ENCODE measurements at regions not wholly inside any gene's neighbourhood (a gene's known extent, or its start where the extent isn't known, plus 50 kb on each side); places are given as distances from the start of the nearest gene placed in this dataset.
A peak's percentile ranks its signal among the peaks of the same experiment; 100 is the strongest.

DNA sequence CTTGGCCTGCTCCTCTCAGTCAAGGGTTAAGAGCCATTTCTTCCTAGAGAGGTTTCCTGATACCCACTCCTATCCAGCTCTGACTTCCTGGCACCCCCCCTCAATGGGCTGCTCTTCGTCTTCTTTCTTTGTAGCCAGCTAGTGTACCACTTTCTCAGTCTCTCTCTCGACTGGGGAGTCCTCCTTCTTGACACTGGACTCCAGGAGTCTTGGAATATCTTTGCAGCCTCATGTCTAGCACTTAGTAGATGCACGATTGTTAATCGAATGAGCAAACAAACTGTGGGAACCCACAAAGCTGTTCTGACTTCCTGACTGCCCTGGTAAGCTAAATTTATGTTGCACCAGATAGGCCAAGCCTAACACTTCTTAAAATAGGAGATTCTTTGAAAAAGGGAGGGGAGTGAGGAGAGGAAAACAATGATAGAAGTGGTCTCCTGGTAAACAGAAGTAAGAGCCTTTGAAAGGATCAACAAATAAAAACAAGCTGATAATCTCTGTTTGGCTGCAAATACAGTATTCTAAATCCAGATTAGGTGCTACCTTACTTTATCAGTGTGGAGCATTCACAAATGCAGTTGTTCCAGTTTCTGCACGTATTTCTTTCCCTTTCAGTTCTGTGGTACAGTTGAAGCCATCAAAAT is 160.1 kb upstream of the CITED2 start:
- no peak overlapping the region for H3K4me3 ChIP-seq (ENCODE audit: low read depth, low read length)
- TF ChIP-seq, protein P1, sequence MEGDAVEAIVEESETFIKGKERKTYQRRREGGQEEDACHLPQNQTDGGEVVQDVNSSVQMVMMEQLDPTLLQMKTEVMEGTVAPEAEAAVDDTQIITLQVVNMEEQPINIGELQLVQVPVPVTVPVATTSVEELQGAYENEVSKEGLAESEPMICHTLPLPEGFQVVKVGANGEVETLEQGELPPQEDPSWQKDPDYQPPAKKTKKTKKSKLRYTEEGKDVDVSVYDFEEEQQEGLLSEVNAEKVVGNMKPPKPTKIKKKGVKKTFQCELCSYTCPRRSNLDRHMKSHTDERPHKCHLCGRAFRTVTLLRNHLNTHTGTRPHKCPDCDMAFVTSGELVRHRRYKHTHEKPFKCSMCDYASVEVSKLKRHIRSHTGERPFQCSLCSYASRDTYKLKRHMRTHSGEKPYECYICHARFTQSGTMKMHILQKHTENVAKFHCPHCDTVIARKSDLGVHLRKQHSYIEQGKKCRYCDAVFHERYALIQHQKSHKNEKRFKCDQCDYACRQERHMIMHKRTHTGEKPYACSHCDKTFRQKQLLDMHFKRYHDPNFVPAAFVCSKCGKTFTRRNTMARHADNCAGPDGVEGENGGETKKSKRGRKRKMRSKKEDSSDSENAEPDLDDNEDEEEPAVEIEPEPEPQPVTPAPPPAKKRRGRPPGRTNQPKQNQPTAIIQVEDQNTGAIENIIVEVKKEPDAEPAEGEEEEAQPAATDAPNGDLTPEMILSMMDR (IDR thresholded peaks at IDR 0.05; ENCODE audit: insufficient read depth, low read depth, low read length, missing control alignments), result no peak
- peak; percentile 15 for DNase-seq (ENCODE audit: low read depth)

DNA sequence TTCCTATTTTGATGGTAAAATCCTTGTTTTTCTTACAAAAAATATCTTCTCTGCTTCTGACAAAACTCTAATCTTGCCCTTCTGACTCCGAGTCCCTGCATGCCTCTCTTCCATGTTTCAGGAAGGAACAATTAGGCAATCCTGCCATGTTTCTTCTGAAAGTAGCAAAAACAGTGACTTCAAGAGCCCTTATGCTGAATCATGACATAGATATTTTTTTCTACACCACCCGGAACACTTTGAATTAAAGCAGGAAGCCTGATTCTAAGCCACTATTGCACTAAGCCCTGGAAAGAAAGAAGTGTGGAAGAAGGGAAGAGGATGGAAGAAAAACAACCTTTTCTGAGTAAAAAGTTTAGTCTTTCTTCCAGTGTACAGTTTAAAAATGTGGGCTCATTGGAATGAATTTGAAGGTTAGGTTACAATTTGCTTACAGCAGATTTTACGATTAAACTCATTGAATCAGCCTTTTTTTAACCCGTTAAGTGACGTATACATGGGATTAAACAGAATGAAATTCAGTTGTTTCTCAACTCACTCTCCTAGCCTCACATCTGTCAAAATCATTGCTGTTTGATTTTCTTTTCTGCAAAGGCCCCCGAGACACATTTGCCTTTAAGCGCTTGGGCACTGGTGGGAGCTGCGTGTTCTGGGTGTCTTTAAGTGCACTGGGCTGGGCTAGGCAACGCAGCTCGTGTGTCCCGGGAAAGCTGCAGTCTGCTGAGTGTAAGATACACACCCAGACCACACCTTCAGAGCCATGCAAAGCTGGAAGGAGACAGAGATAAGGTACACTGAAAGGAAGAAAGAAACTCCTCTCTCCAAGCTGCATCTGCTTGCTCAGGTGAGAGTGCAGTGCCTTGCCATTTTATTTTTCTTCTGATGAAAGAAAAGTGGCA is 159.4 kb upstream of the CITED2 start:
- H3K4me3 ChIP-seq (ENCODE audit: low read depth, low read length), result no peak overlapping the region
- no peak for DNase-seq (ENCODE audit: low read depth)
- TF ChIP-seq, protein P1 (IDR thresholded peaks at IDR 0.05; ENCODE audit: insufficient read depth, low read depth, low read length, missing control alignments), result no peak

DNA sequence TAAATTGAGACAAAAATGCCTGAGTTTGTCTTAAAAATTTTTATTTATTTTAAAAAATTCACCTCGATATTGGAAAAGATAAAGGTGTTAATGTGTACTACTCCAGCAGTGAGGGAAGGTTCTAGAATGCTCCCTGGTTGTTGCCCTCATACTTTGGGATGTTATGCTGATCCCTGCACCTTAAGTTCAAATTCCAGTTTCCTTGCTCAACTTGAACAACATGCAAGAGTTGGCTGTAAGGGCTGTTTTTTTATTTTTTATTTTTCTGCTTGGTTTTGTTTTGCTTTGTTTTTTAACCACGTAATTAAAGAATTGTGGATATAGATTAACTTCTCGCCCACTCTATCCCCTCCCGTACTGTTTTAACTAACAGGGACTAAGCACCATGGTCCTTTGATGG is 158.7 kb upstream of the CITED2 start:
- TF ChIP-seq, protein P1 (IDR thresholded peaks at IDR 0.05; ENCODE audit: insufficient read depth, low read depth, low read length, missing control alignments), result no peak

GRCh38 chr6:139531148-139532115 is 157.0 kb upstream of the CITED2 start:
- DNase-seq (ENCODE audit: low read depth), result peak; percentile 45
- TF ChIP-seq, protein P1 (IDR thresholded peaks at IDR 0.05; ENCODE audit: insufficient read depth, low read depth, low read length, missing control alignments), result no peak
- H3K4me3 ChIP-seq (ENCODE audit: low read depth, low read length), result no peak overlapping the region

More for the DNA sequence above, 158.7 kb upstream of the CITED2 start:
- H3K4me3 ChIP-seq (ENCODE audit: low read depth, low read length), result no peak overlapping the region
- no peak for DNase-seq (ENCODE audit: low read depth)

DNA sequence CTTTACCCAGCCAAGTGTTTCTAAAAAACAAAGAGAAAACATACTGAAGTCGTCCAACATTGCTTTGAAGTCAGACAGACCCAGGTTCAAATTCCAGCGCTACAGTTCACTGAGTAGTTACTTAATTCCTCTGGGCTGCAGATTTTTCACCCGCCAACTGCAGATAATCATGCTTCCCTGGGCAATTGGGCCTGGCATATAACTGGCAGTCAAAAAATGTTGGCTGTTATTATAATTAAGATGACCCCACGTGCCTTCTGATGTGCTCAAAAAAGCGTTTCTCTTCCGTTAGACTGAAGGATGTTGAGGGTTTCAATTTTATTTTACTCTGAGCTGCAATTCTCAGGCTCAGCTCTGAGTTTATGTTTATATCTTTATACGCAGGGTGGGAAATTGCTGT is 156.1 kb upstream of the CITED2 start:
- no peak for DNase-seq (ENCODE audit: low read depth)
- H3K4me3 ChIP-seq (ENCODE audit: low read depth, low read length), result no peak overlapping the region
- TF ChIP-seq, protein P1 (IDR thresholded peaks at IDR 0.05; ENCODE audit: insufficient read depth, low read depth, low read length, missing control alignments), result no peak

DNA sequence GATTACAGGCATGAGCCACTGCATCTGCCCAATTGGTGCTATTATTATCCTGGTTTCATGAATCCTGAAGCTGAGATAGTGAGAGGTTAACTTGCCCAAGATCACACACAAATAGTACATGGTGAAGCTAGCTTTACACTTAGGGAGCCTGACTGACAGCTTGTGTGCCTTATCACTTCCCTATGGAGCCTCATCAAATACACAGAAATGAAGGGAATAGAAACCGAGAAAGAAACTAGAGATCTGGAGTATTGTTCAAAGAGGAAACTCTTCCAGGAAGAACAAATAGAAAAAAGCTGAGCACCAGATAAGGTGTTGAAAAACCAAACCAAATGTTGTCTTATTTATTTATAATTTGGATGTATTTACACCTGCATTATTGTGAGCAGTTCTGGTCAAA is 155.0 kb upstream of the CITED2 start:
- H3K4me3 ChIP-seq (ENCODE audit: low read depth, low read length), result no peak overlapping the region
- no peak for DNase-seq (ENCODE audit: low read depth)
- TF ChIP-seq, protein P1 (IDR thresholded peaks at IDR 0.05; ENCODE audit: insufficient read depth, low read depth, low read length, missing control alignments), result no peak

All from GM12865 (cell line).